K562 (cell line): ENCODE measurements at regions not wholly inside any gene's neighbourhood (a gene's known extent, or its start where the extent isn't known, plus 50 kb on each side); places are given as distances from the start of the nearest gene placed in this dataset.

Experiments
- ATAC-seq: fragments of 200-7000 bp; cut with Tn5 transposase; 3 replicates; pipeline ENCODE4 v1.9.1; 2020; ENCODE audit warnings: moderate library complexity
- BruUV-seq: library from RNA; stranded (reverse); fragments of 400-500 nt; replicated peaks from 2 replicates; lab custom pipeline; 2021; lab: Mats Ljungman, UMichigan
- CTCF ChIA-PET: fragments of 300-600 bp; formaldehyde crosslinking; extraction: SDS; loops from one replicate; lab custom pipeline; 2021; ENCODE audit warnings: low intra/inter-chr PET ratio; lab: Yijun Ruan, JAX
- POLR2A ChIA-PET: fragments of 300-600, 350-650 bp; sonication (Branson Sonifier 250); formaldehyde crosslinking; extraction: SDS; loops from one replicate; lab custom pipeline; 2021; ENCODE audit warnings: antibody characterized with exemption, inconsistent platforms; lab: Yijun Ruan, JAX
- DNase-seq, 4 experiments: peaks; one replicate each; pipeline versions ENCODE4 v3.0.0 to v3.0.0-alpha.2; 2011 to 2018; ENCODE audit warnings: low spot score in 3 of 4, mixed read lengths in 3 of 4; ENCODE audit errors: extremely low read depth in 1 of 4
- FAIRE-seq: peaks from 2 replicates; lab custom pipeline; 2011; peaks lifted over from hg19 to GRCh38; lab: Jason Lieb, UNC
- H2AFZ ChIP-seq: 2 replicates; pipeline ENCODE4 v1.6.0; 2011; ENCODE audit warnings: low read depth, low read length, control low read depth, inconsistent platforms
- H3K27ac ChIP-seq: fragments of 200-600 bp; 3 replicates; pipeline ENCODE4 v1.8.0; 2011; ENCODE audit warnings: low read depth, mild to moderate bottlenecking, control low read depth, inconsistent platforms, low read length, moderate library complexity, mixed read lengths; ENCODE audit errors: extremely low read depth
- H3K27me3 ChIP-seq, 2 experiments: fragments of 300-600 bp in 1 of 2; 2 replicates in 1 of 2; 3 replicates in 1 of 2; pipeline versions ENCODE4 v1.6.0 to v1.8.0; 2011; ENCODE audit warnings: inconsistent platforms in 2 of 2, low read length in 2 of 2, mild to moderate bottlenecking in 1 of 2, mixed read lengths in 1 of 2, moderate library complexity in 1 of 2; ENCODE audit not compliant: control insufficient read depth in 2 of 2, insufficient read depth in 2 of 2
- H3K36me3 ChIP-seq: fragments of 300-600 bp; 3 replicates; pipeline ENCODE4 v1.8.0; 2011; ENCODE audit warnings: mild to moderate bottlenecking, low read length, inconsistent platforms; ENCODE audit not compliant: control insufficient read depth, insufficient read depth
- H3K4me1 ChIP-seq, 2 experiments: fragments of 200-600 bp in 1 of 2; replicated peaks in 1 of 2; 2 replicates in 1 of 2; 3 replicates in 1 of 2; pipeline versions ENCODE4 v1.5.1 to v1.8.0; 2011; ENCODE audit warnings: inconsistent platforms in 2 of 2, low read length in 2 of 2, mild to moderate bottlenecking in 1 of 2, mixed read lengths in 1 of 2, moderate library complexity in 1 of 2; ENCODE audit not compliant: control insufficient read depth in 2 of 2, insufficient read depth in 2 of 2
- H3K4me2 ChIP-seq: 2 replicates; pipeline ENCODE4 v1.6.1; 2011; ENCODE audit warnings: low read length, control low read depth, inconsistent platforms, mixed read lengths; ENCODE audit not compliant: insufficient read depth
- H3K4me3 ChIP-seq: fragments of 200-600 bp; sonication (generic), shearing (Covaris generic); 2 replicates; pipeline ENCODE4 v1.5.1; 2016; ENCODE audit warnings: control low read depth, inconsistent platforms
- H3K79me2 ChIP-seq: fragments of 200-600 bp; 3 replicates; pipeline ENCODE4 v1.8.0; 2011; ENCODE audit warnings: low read length, inconsistent platforms; ENCODE audit not compliant: control insufficient read depth, insufficient read depth
- H3K9ac ChIP-seq, 2 experiments: 2 replicates each; pipeline versions ENCODE4 v1.6.0 to v1.6.1; 2011; ENCODE audit warnings: low read depth in 2 of 2, low read length in 2 of 2, control low read depth in 1 of 2, inconsistent platforms in 1 of 2, mild to moderate bottlenecking in 1 of 2, mixed read lengths in 1 of 2; ENCODE audit not compliant: insufficient read depth in 1 of 2
- H3K9me1 ChIP-seq: one replicate; pipeline ENCODE4 v1.6.0; 2011; ENCODE audit warnings: inconsistent platforms, mild to moderate bottlenecking, low read length, moderate library complexity; ENCODE audit not compliant: control insufficient read depth, insufficient read depth
- H3K9me3 ChIP-seq: replicated peaks from 2 replicates; pipeline ENCODE4 v1.5.1; 2011; ENCODE audit warnings: low read depth, low read length, inconsistent platforms; ENCODE audit not compliant: control insufficient read depth, insufficient read depth
- H4K20me1 ChIP-seq: replicated peaks from 2 replicates; pipeline ENCODE4 v1.6.1; 2011; ENCODE audit warnings: low read length, inconsistent platforms, mixed read lengths; ENCODE audit not compliant: control insufficient read depth, insufficient read depth
- C11orf30 ChIP-seq: fragments of 450-650 bp; IDR thresholded peaks from 2 replicates; pipeline ENCODE4 v1.6.1; 2016; ENCODE audit warnings: low read depth, mild to moderate bottlenecking
- COPS2 ChIP-seq: fragments of 450-650 bp; conservative IDR thresholded peaks from 2 replicates; pipeline ENCODE4 v1.6.1; 2016; ENCODE audit warnings: mild to moderate bottlenecking, moderate library complexity
- CREB1 ChIP-seq, 2 experiments: sonication (generic) in 1 of 2; formaldehyde crosslinking in 1 of 2; IDR thresholded peaks; 2 replicates each; pipeline versions ENCODE4 v1.6.1 to v1.8.0; 2012 to 2022; ENCODE audit warnings: inconsistent platforms in 1 of 2, mild to moderate bottlenecking in 1 of 2, missing genetic modification reagents in 1 of 2, moderate library complexity in 1 of 2
- CTCF ChIP-seq, 3 experiments: IDR thresholded peaks in 2 of 3; conservative IDR thresholded peaks in 1 of 3; 2 replicates each; pipeline ENCODE4 v1.5.1; 2011 to 2012; ENCODE audit warnings: low read length in 3 of 3, mild to moderate bottlenecking in 3 of 3, control low read depth in 2 of 3, improper control_type of control experiment in 1 of 3, inconsistent platforms in 1 of 3, low read depth in 1 of 3, mixed read lengths in 1 of 3, moderate library complexity in 1 of 3; ENCODE audit not compliant: insufficient read depth in 2 of 3
- ERF ChIP-seq: fragments of 450-650 bp; formaldehyde crosslinking; IDR thresholded peaks from 2 replicates; pipeline ENCODE4 v1.4.0; 2020; ENCODE audit warnings: mild to moderate bottlenecking, mixed read lengths
- ESRRB ChIP-seq: fragments of 250-450 bp; sonication (Bioruptor Pico); IDR thresholded peaks from 2 replicates; pipeline ENCODE4 v1.5.0; 2020; ENCODE audit warnings: mild to moderate bottlenecking, moderate library complexity, borderline replicate concordance
- KAT2B ChIP-seq: IDR thresholded peaks from one replicate; pipeline ENCODE4 v1.6.1; 2012; ENCODE audit warnings: low read depth, mild to moderate bottlenecking, control low read depth, inconsistent platforms, low read length, moderate library complexity
- MBD1 ChIP-seq: fragments of 250-450 bp; sonication (Bioruptor Pico); IDR thresholded peaks from 2 replicates; pipeline ENCODE4 v1.8.0; 2022; ENCODE audit warnings: inconsistent platforms
- NR2F6 ChIP-seq: fragments of 450-650 bp; formaldehyde crosslinking; IDR thresholded peaks from 2 replicates; pipeline ENCODE4 v1.4.0; 2020; ENCODE audit warnings: mild to moderate bottlenecking
- SIN3B ChIP-seq: fragments of 450-650 bp; IDR thresholded peaks from 2 replicates; pipeline ENCODE4 v1.6.1; 2017; ENCODE audit warnings: low read depth, mild to moderate bottlenecking, moderate library complexity
- SMARCA4 ChIP-seq: fragments of 450-650 bp; IDR thresholded peaks from 2 replicates; pipeline ENCODE4 v1.6.1; 2016
- TEAD1 ChIP-seq, 2 experiments: fragments of 450-650 bp in 1 of 2; sonication (generic) in 1 of 2; formaldehyde crosslinking; IDR thresholded peaks; 2 replicates each; pipeline versions ENCODE4 v1.4.0 to v1.8.0; 2020 to 2022; ENCODE audit warnings: mild to moderate bottlenecking in 2 of 2, missing genetic modification reagents in 1 of 2
- ZNF165 ChIP-seq: fragments of 250-450 bp; sonication (Bioruptor Pico); IDR thresholded peaks from 2 replicates; pipeline ENCODE4 v1.4.0; 2020; ENCODE audit warnings: borderline replicate concordance
- ZNF316 ChIP-seq: fragments of 450-650 bp; IDR thresholded peaks from 2 replicates; pipeline ENCODE4 v1.6.1; 2016
- WGBS: fragments of 100-300 bp; shearing (Covaris generic); methylation state at CpG from one replicate; pipeline ENCODE4 v1.1.6; 2016; ENCODE audit warnings: low coverage, mixed read lengths; ENCODE audit not compliant: insufficient coverage; ENCODE audit errors: missing lambda C conversion rate; 5-methylcytosine and 5-hydroxymethylcytosine counted together
- in situ Hi-C: fragments of 300-500 bp; cut with MboI; formaldehyde crosslinking; loops from 4 replicates; pipeline ENCODE4 v1.15.0; 2018; ENCODE audit warnings: inconsistent platforms, mixed read lengths
- intact Hi-C: fragments of 100-400 bp; cut with micrococcal nuclease; formaldehyde crosslinking; loops from 2 replicates; pipeline ENCODE4 v1.14.2; 2022

DNA sequence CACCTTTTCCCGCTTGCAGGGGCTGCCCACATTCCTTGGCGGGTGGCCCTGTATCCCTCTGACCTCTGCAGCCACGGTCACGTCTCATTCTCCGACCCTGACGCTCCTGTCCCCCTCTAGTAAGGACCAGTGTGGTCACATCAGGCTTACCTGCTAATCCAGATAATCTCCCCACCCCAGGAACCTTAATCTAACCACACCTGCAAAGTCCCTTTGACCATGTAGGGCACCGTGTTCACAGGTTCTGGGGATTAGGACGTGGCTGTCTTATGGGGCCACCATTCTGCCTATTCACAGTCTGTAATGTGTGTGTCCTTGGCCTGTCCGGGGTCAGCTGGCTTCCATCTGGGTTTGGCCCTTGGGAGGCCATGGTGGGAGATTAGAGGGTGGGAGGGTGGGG, 368.9 kb downstream of the AACS start:
- H2AFZ ChIP-seq: no peak overlapping the region
- no peaks in the 10 kb centered on the region for H3K79me2 ChIP-seq
- H3K9ac ChIP-seq: no peak overlapping the region
- H3K9me3 ChIP-seq: no peaks in the 10 kb centered on the region
- WGBS: 0% methylated on average over 9 of the region's 9 CpGs
- H3K27ac ChIP-seq: no peak overlapping the region
- no peaks in the 10 kb centered on the region; the same call in 1 of the 2 replicates for H4K20me1 ChIP-seq
- no peaks in the 10 kb centered on the region for H3K9me1 ChIP-seq
- BruUV-seq: no TSS peak
- no peak overlapping the region for H3K4me2 ChIP-seq
- intact Hi-C loops: no loop called here
- in situ Hi-C loops: no loop called here
- H3K4me3 ChIP-seq: no peak overlapping the region
- no peak for TF ChIP-seq SMARCA4
- H3K4me1 ChIP-seq: no peaks in the 10 kb centered on the region
- no peak for ATAC-seq
- no peak for FAIRE-seq
- no peak for DNase-seq
- ChIA-PET CTCF (no interaction called here), POLR2A (no interaction called here)
- no peaks in the 10 kb centered on the region for H3K36me3 ChIP-seq
- H3K27me3 ChIP-seq: peaks cover 0 to 21% of the 10 kb centered on the region in 2 experiments; a peak in 2 of 5 replicates

GRCh38 chr12:125434936-125435443, 369.8 kb downstream of the AACS start:
- in situ Hi-C loops (no loop called here), intact Hi-C loops (no loop called here)
- H3K9me1 ChIP-seq: no peaks in the 10 kb centered on the region
- ATAC-seq: no peak
- no peak overlapping the region for H3K4me3 ChIP-seq
- no peak overlapping the region for H3K4me2 ChIP-seq
- no peaks in the 10 kb centered on the region for H3K36me3 ChIP-seq
- WGBS: 2% methylated on average over 8 of the region's 8 CpGs
- no peak overlapping the region for H2AFZ ChIP-seq
- H4K20me1 ChIP-seq: no peaks in the 10 kb centered on the region; the same call in 1 of the 2 replicates
- DNase-seq: no peak
- ChIA-PET CTCF (no interaction called here), POLR2A (no interaction called here)
- H3K9ac ChIP-seq: no peak overlapping the region
- H3K79me2 ChIP-seq: no peaks in the 10 kb centered on the region
- H3K9me3 ChIP-seq: no peaks in the 10 kb centered on the region
- no peak for FAIRE-seq
- no peaks in the 10 kb centered on the region for H3K4me1 ChIP-seq
- no peak overlapping the region for H3K27ac ChIP-seq
- peaks cover 0 to 21% of the 10 kb centered on the region in 2 experiments; a peak in 2 of 5 replicates for H3K27me3 ChIP-seq
- BruUV-seq: no TSS peak
- TF ChIP-seq ZNF165 (no peak), C11orf30 (no peak), CREB1 (IDR thresholded peaks at IDR 0.05) (no peak), CREB1 (CRISPR knock-in tag; IDR thresholded peaks at IDR 0.05) (no peak), COPS2 (no peak), ERF (no peak), TEAD1 (CRISPR knock-in tag; IDR thresholded peaks at IDR 0.05) (no peak), SIN3B (no peak), ESRRB (CRISPR knock-in tag) (no peak), KAT2B (no peak), NR2F6 (CRISPR knock-in tag) (no peak), CTCF (IDR thresholded peaks at IDR 0.05 in 2 of 3, conservative IDR thresholded peaks at IDR 0.05 in 1 of 3; ENCODE audit: insufficient read depth in 2 of 3, low read depth in 1 of 3, low read length in 3 of 3) (no peak), MBD1 (CRISPR knock-in tag) (no peak), ZNF316 (no peak)
